ENCODE measurements at regions not wholly inside any gene's neighbourhood (a gene's known extent, or its start where the extent isn't known, plus 50 kb on each side); places are given as distances from the start of the nearest gene placed in this dataset.

DNA sequence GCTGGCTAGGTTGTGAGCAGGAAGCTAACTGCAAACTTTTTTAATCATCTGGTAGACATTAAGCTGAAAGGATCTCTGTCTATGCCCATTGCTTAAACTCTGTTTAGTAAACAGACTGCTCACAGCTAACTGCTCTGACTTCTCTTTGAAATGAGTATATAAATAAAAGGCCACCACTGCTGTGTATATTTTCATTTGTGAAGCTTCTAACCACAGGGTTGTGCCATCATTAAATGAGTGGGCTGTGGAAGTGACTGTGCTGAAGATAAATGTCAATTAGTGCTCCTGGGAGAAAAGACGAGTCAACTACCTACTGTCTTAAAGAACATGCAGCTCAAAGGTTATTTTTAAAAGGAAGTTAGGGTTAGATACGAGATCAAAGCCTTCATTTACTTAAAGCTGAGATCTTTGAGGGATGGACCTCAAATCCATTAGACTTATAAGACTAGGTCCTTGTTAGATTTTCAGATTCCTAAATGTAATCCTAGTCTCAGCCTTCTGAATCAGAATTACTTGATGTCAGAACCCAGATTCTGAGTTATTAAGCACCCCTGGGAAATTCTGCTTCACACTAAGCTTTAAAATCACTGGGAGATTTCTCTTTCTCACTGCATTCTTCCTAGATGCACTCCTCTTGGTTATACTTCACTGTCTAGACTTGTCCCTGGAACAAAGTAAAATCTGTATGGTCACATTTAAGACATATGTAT lies 213.1 kb upstream of the FLRT2 start (continued):
- TF ChIP-seq, protein P1, sequence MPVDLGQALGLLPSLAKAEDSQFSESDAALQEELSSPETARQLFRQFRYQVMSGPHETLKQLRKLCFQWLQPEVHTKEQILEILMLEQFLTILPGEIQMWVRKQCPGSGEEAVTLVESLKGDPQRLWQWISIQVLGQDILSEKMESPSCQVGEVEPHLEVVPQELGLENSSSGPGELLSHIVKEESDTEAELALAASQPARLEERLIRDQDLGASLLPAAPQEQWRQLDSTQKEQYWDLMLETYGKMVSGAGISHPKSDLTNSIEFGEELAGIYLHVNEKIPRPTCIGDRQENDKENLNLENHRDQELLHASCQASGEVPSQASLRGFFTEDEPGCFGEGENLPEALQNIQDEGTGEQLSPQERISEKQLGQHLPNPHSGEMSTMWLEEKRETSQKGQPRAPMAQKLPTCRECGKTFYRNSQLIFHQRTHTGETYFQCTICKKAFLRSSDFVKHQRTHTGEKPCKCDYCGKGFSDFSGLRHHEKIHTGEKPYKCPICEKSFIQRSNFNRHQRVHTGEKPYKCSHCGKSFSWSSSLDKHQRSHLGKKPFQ (tag by site-specific recombination; IDR thresholded peaks at IDR 0.05), result no peak
- TF ChIP-seq ZNF777 (tag by site-specific recombination; IDR thresholded peaks at IDR 0.05; ENCODE audit: borderline replicate concordance), result no peak
- TF ChIP-seq ZNF544 (tag by site-specific recombination; IDR thresholded peaks at IDR 0.05), result no peak
- no peak for TF ChIP-seq KLF7 (tag by site-specific recombination; IDR thresholded peaks at IDR 0.05; ENCODE audit: borderline replicate concordance)
- TF ChIP-seq EGR2 (tag by site-specific recombination; IDR thresholded peaks at IDR 0.05; ENCODE audit: low read depth), result no peak

- H3K36me3 ChIP-seq (ENCODE audit: control insufficient read depth in 2 of 2, insufficient read depth in 1 of 2, low read length in 2 of 2), result no peaks in the 10 kb centered on the region; a peak in 1 of 3 replicates
- ChIA-PET POLR2A (no interaction called here), CTCF (interaction anchor here (0.5 kb wide), 1 partner anchor 21 kb away, joined by 3 read pairs; no protein-coding TSS in a partner anchor)
- H3K9me3 ChIP-seq (ENCODE audit: control insufficient read depth, insufficient read depth, low read depth, low read length), result no peaks in the 10 kb centered on the region
- no peak overlapping the region for H3K4me3 ChIP-seq (ENCODE audit: low read depth, low read length)
- no peak overlapping the region for H3K27ac ChIP-seq (ENCODE audit: extremely low read depth, low read depth, low read length)
- no peaks in the 10 kb centered on the region; the same call in 1 of the 2 replicates for H3K4me1 ChIP-seq (ENCODE audit: control insufficient read depth, insufficient read depth, low read length)
- TF ChIP-seq ZNF214 (tag by site-specific recombination; IDR thresholded peaks at IDR 0.05; ENCODE audit: borderline replicate concordance) (no peak), ZNF658 (tag by site-specific recombination; IDR thresholded peaks at IDR 0.05) (no peak), ZNF580 (tag by site-specific recombination; IDR thresholded peaks at IDR 0.05) (no peak), SETDB1 (IDR thresholded peaks at IDR 0.05; ENCODE audit: insufficient read length, low read length) (no peak), ZNF626 (tag by site-specific recombination; IDR thresholded peaks at IDR 0.05) (no peak)
Measured at GRCh38 chr14:85317491-85318021, 212.4 kb upstream of the FLRT2 start.

GRCh38 chr14:85319101-85319500 lies 210.8 kb upstream of the FLRT2 start:
- Histone ChIP-seq H3K9me3 (ENCODE audit: control insufficient read depth, insufficient read depth, low read depth, low read length) (no peaks in the 10 kb centered on the region), H3K36me3 (ENCODE audit: control insufficient read depth in 2 of 2, insufficient read depth in 1 of 2, low read length in 2 of 2) (no peaks in the 10 kb centered on the region; a peak in 1 of 3 replicates), H3K27ac (ENCODE audit: extremely low read depth, low read depth, low read length) (no peak overlapping the region), H3K4me3 (ENCODE audit: low read depth, low read length) (no peak overlapping the region), H3K4me1 (ENCODE audit: control insufficient read depth, insufficient read depth, low read length) (no peaks in the 10 kb centered on the region; the same call in 1 of the 2 replicates)
- TF ChIP-seq ZNF132 (tag by site-specific recombination; IDR thresholded peaks at IDR 0.05; ENCODE audit: borderline replicate concordance) (no peak), ZNF76 (tag by site-specific recombination; IDR thresholded peaks at IDR 0.05; ENCODE audit: borderline replicate concordance, low read depth) (no peak), ZEB2 (tag by site-specific recombination; IDR thresholded peaks at IDR 0.05) (no peak), ZNF473 (tag by site-specific recombination; IDR thresholded peaks at IDR 0.05) (no peak), ZNF776 (tag by site-specific recombination; IDR thresholded peaks at IDR 0.05; ENCODE audit: borderline replicate concordance) (no peak), ZNF223 (tag by site-specific recombination; IDR thresholded peaks at IDR 0.05) (no peak), ZNF302 (tag by site-specific recombination; IDR thresholded peaks at IDR 0.05; ENCODE audit: low read depth) (no peak), BCL11B (tag by site-specific recombination; IDR thresholded peaks at IDR 0.05; ENCODE audit: low read depth) (no peak), TCF7L2 (IDR thresholded peaks at IDR 0.05; ENCODE audit: borderline replicate concordance, low read depth, low read length) (no peak), ZNF624 (tag by site-specific recombination; IDR thresholded peaks at IDR 0.05) (no peak), ZNF623 (tag by site-specific recombination; IDR thresholded peaks at IDR 0.05) (no peak), ZNF701 (tag by site-specific recombination; IDR thresholded peaks at IDR 0.05) (no peak)
- TF ChIP-seq, protein P2, sequence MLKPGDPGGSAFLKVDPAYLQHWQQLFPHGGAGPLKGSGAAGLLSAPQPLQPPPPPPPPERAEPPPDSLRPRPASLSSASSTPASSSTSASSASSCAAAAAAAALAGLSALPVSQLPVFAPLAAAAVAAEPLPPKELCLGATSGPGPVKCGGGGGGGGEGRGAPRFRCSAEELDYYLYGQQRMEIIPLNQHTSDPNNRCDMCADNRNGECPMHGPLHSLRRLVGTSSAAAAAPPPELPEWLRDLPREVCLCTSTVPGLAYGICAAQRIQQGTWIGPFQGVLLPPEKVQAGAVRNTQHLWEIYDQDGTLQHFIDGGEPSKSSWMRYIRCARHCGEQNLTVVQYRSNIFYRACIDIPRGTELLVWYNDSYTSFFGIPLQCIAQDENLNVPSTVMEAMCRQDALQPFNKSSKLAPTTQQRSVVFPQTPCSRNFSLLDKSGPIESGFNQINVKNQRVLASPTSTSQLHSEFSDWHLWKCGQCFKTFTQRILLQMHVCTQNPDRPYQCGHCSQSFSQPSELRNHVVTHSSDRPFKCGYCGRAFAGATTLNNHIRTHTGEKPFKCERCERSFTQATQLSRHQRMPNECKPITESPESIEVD (tag by site-specific recombination; IDR thresholded peaks at IDR 0.05), result no peak
- CTCF ChIA-PET, result no interaction called here
- POLR2A ChIA-PET, result no interaction called here
